ENCODE measurements at regions not wholly inside any gene's neighbourhood (a gene's known extent, or its start where the extent isn't known, plus 50 kb on each side); places are given as distances from the start of the nearest gene placed in this dataset.
"Not testable (repeated sequence)": the region's sequence is repeated elsewhere in the genome, so short reads cannot be mapped to it uniquely, and the experiment has no call there.

DNA sequence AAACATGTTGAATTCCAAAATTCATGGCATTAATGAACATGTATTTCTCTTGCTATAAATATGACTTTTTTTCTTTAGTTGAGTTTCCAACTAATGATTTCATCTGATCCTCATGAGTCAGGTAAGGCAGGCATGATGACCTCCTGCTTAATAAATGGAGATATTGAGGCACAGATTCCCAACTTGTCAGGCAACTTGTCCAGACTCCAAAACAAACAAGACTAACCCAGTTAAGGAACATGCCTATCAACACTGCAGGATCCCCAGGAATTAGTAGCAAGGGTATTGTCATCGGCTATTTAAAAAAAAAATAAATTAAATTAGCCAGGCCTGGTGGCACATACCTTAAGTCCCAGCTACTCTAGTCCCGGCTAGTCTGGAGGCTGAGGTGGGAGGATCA lies 121.3 kb upstream of the SALL4 start:
- no peak for DNase-seq

DNA sequence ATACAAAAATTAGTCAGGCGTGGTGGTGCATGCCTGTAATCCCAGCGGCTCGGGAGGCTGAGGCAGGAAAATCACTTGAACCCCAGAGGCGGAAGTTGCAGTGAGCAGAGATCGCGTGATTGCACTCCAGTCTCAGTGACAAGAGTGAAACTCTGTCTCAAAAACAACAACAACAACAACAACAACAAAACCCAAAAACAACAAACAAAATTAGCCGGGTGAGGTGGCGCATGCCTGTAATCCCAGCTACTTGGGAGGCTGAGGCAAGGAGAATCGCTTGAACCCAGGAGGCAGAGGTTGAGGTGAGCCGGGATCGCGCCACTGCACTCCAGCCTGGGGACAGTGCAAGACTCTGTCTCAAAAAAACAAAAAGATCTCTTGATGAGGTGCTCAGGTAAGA lies 120.5 kb upstream of the SALL4 start:
- not testable (repeated sequence) for DNase-seq

DNA sequence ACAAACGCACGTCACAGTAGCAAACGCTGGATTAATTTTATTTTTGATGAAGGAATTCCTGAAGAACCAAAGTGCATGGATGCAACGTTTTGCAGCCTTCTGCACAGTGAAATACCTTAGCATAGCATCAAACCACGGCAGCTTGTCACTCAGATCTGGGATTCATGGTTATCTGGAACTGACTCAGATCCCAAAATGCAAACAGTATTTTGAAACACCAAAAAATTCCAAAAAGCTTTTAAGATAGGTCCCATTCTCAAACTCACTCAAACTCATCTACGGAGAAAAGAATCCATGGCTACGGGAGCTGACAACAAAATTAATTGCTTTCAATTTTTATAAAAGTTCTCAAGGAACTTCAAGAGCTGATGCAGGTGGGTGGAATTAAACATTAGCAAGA lies 116.2 kb upstream of the SALL4 start:
- no peak for DNase-seq

DNA sequence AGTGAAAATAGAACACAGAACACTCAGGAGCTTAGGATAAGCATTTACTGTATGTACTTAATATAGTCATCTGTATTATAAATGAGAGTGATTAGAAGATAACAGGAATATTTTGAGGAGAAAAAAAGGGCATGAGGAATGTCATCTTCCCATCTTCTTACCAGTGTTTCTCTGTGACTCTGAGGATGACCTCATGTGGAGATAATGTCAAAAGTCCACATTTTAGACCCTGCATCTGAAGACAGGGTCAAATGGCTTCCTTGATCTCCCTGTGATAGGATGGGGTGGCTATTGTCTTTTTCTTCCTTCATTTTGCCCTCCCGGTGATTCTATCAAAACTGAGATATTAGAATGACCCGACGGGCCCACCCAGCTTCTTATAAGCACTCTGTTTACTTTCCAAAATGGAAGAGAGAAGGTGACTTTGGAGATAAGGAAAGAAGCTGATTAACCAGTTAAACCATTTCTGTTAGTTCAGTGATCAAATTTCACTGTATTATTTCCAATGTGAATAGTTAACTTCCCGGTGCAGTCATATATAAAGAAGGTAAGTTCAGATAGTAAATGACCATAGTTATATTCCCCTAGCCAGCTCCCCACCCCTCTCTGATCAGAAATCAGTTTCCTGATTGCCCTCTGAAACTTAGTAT lies 115.7 kb upstream of the SALL4 start:
- no peak for DNase-seq

DNA sequence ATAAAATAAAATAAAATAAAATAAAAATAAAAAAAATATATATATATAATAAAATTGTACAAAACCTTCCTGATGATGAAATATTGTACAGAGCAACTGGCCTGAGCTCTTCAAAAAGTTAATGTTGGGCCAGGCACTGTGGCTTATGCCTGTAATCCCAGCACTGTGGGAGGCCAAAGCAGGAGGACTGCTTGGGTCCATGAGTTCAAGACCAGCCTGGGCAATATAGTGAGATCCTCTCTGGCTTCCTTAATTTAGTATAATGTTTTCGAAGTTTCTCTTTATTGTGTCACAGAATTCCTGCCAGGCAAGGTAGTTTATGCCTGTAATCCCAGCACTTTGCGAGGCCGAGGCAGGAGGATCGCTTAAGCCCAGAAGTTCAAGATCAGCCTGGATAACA lies 113.9 kb upstream of the SALL4 start:
- DNase-seq = no peak

DNA sequence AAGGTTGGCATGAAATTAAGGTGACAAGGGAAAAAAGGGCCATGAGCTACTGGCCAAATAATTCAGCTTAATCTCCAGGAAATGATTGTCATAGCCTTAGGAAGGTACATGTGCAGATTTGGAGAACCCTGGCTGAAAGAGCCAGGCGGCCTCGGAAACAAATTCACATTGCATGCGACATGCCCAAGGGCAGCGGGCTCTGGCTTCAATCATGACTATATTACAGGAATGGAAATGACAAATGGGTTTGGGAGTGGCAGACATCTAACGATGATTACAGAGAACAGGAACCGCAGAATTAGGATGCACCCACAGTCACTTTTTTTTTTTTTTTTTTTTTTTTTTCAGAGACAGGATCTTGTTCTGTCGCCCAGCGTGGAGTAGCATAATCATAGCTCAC lies 112.4 kb upstream of the SALL4 start:
- DNase-seq = no peak

DNA sequence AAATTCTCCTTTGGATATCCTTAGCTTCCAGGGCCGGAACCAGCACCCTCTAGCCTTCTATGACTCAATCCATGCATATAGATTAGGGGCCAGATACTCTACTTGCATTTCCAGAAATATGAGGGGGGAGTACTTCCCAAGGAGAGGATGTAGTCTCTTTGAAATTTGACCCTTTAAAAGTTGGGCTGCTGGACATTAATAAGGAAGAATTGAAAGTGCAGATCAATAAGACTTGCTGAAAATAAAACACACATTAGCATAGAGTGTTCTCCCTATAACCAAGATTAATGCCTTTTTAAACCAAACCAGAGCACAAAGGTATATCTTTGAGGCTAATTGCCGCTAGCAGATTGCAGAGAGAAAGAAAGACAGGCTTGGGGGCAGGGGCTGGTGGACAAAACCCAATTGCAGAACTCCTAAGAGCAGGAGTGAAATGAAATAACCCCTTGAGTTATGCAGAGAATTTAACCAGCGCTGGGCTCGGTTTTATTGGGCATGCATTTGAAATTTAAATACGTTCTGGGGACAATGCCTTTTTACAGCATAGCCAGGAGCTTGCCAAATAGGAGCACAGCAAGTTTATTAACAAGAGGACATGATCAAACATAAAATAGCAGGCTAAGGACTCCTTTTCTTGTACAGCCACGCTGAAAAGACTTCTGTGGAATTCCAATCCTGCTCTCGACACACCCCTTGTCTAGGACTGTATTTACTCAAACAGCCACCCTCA lies 108.2 kb upstream of the SALL4 start:
- DNase-seq = no peak

DNA sequence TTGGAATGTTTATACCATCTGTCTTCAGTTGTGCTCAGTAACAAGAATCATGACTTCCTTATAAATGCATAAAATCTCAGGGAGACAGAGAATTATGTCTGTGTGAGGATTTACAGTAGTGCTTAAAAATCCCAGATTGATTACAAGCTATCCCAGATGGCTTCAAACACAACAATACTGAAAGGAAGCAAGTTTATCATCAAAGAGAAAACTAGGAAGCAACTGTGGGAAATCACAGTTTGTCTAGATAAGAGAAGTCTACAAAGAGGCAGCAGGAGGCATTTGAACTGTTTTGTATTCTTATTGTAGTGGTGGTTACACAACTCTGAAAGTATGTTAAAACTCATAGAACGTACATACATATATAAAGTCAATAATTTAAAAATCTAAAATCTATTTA lies 104.4 kb upstream of the SALL4 start:
- DNase-seq = no peak

DNA sequence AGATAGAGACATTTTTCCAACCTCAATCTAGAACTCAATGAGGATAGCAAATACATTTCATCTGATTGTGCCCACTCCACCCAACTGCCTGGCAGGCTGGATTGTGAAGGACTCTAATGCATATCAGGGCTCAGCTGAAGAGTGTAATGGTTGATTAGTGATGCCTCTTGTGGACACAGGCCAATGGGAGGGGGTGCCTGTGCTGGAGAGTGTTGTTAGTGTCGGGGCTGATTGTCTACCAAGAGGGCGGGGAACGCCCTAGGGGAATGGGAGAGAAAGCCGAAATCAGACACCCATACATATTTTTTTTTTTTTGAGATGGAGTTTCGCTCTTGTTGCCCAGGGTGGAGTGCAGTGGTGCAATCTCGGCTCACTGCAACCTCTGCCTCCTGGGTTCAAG lies 103.7 kb upstream of the SALL4 start:
- DNase-seq = no peak

DNA sequence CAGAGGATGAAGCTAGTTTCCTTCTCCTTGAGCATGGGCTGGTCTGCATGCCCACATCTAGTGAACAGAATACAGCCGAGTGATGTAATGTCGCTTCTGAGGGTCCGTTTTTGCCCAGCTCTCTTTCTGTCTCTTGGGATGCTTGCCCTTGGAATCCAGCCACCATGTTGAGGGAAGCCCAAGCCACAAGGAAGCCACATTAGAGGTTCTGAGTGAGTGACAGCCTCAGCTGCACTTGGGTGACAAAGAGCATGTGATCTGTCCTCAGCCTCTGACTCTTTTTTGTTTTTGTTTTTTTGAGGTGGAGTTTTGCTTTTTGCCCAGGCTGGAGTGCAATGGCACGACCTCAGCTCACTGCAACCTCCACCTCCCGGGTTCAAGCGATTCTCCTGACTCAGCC lies 100.6 kb upstream of the SALL4 start:
- DNase-seq = no peak

DNA sequence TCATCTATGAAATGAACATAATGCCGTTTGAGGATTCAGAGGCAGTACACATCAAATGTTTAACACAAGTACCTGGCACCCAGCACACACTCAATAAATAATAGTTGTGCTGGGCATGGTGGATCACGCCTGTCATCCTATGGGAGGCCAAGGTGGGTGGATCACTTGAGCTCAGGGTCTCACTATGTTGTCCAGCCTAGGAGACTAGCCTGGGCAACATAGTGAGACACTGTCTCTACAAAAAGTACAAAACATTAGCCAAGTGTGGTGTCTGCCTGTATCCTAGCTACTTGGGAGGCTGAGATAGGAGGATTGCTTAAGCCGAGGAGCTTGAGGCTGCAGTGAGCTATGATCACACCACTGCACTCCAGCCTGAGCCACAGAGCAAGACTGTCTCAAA lies 98.1 kb upstream of the SALL4 start:
- DNase-seq = no peak

DNA sequence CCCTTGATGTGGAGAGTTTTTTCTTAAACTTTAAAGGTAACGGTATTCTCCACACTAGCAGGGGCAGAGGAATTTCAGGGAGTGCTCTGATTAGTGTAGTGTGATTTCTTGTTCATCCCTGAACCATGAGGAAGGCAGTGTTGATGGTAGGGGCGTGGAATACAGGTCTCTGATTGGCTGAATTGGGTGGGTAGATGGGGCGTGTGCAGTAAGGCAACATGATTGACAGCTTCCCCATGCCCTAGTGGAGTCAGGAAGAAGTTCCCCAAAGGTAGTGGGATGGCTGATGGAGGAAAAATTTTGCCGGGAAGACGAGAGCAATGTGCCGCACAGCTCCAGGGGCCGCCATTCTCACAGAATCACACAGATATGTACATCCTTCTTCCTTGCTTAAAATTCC lies 97.4 kb upstream of the SALL4 start:
- DNase-seq = no peak

DNA sequence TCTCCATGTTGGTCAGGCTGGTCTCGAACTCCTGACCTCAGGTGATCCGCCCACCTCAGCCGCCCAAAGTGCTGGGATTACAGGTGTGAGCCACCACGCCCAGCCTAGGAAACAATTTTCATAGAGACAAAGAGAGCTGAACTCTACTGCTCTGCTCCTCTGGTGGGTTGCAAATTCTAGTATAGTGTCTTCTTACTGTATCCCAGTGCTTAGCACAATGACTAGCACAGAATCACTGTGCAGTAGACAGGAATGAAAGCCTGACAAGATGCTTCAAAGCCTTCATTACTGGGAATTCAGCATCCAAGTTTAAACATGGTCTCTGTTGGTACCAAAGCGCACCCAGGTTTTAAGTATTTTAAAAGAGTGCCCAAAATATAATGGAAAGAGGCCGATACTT lies 96.5 kb upstream of the SALL4 start:
- no peak for DNase-seq

DNA sequence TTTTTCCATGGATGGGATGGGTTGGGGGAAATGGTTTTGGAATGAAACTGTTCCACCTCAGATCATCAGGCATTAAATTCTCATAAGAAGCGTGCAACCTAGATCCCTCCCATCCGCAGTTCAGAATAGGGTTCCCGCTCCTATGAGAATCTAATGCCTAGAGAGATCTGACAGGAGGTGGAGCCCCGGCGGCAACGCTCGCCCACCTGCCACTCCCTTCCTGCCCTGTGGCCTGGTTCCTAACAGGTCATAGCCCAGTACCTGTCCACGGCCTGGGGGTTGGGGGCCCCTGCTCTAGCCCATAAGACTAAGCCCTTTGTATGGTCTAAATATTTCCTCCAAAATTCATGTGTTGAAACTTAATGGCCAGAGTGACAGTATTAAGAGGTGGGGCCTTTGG lies 92.3 kb upstream of the SALL4 start:
- no peak for DNase-seq

DNA sequence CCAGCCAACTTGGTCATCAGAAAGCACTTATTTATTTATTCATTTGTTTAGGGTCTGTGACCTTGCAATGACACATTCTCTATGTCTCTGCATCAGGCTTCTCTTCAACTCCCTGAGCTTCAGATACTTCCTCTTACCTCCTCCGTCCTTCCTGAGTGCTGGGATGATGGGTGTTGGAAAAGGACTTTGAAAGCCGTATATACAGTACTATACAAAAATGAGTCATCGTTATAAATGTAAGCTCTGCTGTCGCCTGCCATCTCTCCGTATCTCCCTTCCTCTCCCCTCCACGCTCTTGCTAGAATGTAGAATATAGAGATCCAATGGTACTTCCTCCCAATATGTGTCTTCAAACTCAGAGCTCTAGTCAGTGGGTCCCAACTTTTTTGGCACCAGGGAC lies 91.9 kb upstream of the SALL4 start:
- no peak for DNase-seq

DNA sequence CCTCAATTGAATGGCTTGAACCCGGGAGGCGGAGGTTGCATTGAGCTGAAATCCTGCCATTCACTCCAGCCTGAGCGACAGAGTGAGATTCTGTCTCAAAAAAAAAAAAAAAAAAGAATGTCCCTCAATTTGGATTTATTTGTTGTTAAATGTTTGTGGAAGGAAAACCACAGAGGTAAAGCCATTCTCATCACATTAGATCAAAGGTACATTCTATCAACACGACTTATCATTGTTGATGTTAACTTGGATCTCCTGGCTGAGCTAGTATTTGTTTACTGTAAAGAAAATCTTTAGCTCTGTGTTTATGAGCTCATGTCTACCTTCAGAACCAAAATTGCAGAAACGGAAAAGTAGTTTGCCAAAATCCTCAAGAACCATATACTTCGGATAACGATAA lies 91.4 kb upstream of the SALL4 start:
- no peak for DNase-seq

DNA sequence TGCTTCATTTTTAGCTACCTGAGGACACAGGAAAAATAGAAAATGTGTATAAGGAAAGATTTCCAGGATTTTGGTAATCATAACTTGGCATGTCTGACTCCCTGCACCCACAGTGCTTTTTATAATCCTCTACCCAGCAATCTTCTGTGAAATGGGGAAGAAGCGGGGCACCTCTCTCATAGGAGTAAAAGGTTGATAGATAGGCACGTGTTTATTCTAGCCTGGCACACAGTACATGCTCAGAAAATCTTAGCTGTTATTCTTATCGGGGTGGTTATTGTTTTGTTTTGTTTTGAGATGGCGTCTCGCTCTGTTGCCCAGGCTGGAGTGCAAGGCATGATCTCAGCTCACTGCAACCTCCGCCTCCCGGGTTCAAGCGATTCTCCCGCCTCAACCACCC lies 87.7 kb upstream of the SALL4 start:
- no peak for DNase-seq

DNA sequence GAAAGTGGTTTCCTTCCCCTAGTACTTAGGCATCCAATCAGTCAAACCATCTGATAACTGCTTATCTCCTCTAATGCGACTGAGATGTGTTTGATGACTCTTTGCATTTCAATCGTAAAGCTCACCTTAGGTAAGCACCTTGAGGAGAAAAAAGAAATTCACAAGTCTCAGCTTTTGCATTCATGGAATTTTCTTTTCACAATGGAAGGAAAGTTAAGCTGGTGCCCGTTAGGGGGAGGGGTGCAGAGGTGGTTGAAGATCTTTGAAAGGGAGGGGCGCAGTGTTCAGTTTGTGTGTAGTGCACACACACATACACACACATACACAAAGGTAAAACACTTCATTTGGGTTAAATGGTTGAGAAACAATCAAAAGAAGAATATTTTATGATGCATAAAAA lies 87.1 kb upstream of the SALL4 start:
- DNase-seq = no peak

DNA sequence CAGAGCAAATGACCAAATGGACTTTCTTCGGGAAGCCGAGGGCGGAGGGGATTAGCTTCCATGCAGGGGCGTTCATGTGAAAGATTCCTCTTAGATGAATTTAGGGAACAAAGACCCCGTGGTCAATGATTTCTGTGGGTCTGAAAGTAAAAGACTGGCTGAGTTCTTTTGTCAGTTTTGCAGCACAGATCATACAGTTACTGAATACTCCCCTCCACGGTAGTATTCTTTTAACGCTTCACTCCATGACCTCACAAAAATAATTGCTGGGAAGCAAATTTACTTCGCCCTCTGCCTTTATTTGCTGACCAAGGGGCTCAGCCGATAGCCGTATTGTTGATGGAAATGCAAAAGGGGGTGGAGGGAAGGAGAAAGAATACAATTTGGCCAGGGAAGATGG lies 86.0 kb upstream of the SALL4 start:
- DNase-seq = no peak

DNA sequence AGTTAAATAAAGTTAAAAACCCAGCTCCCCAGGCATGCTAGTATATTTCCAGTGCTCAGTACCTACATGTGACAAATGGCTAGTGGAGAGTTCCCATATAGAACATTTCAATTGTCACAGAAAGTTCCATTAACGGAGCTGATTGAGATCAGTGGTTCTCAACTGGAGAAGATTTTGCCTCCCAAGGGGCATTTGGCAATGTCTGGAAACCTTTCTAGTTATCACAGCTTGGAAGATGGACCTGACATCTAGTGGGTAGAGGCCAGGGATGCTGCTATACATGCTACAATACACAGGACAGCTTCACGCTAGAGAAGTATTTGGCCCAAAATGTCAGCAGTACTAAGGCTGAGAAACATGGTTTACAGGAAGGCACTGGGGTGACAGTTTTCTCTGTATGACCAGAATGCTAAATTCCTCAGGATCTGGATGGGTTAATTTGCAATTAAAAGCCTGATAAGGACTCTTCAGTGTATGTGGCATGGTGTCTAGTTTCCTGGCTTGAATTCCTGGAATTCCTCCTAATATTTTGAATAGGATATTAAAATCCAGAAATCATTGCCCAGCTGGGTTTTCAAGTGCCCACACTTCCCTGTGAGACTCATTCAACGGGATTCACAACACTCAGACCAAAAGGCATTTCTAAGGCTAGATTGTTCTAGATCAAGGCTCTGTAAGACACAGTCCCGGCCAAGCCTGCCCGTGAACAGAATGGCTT lies 84.7 kb upstream of the SALL4 start:
- no peak for DNase-seq

DNA sequence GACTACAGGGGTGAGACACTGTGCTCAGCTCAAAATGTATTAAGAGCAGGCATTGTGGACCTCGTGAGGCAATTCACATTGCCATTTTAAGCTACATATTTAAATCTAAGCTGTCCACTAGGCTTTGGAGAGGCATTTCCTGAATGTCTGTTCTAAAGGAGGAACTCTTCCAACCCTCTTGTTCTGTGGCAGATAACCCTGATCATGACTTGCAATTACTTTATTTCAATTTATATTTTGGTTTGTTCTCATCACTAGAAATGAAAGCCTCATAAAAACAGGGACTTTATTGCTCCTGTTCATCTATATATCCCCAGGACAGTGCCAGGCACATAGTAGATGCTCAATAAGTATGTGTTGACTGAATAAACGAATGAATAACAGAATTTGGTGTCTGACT lies 84.0 kb upstream of the SALL4 start:
- DNase-seq = no peak

DNA sequence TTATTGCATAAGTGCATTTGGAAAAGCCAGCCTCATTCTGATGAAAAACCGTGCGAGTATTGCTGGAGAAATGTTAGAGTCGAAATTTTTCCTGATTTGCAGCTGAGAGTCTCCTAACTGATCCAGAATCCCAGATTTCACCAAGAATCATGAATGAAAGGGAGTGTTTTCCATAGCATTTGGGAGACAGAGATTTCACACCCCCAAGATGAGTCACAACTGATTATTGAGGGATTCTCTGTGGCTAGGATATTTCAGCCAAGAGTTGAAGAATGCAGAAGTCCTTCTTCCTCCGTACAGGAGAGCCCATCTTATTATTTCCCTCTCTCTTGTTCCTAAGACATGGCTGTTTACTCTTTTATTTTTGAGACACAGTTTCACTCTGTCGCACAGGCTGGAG lies 82.2 kb upstream of the SALL4 start:
- DNase-seq = no peak

DNA sequence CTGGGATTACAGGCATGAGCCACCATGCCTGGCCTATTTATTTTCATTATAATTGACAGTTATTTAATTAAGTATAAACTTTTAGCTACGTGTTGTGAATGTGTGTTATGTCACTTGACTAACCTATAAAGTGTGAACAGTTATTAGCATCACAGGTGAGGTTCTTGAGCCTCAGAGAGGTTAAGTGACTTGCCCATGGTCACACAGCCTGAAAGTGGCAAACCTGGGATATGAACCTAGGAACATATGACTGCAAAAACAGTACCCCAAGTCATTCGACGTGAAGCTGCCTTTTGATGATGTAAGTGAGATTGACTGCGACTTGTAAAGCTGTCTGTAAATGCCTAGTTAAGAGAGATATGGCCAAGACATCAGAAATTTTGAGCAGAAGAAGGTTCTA lies 77.9 kb upstream of the SALL4 start:
- DNase-seq = no peak

Data from right lung (tissue), 2 donors.